Skeletal muscle tissue (tissue), 3 donors: ENCODE measurements at regions not wholly inside any gene's neighbourhood (a gene's known extent, or its start where the extent isn't known, plus 50 kb on each side); places are given as distances from the start of the nearest gene placed in this dataset.

ENCODE experiments used
- H3K27ac ChIP-seq: one replicate; pipeline ENCODE4 v1.7.0; 2013; ENCODE audit warnings: mild to moderate bottlenecking, low read depth, low read length, inconsistent platforms
- H3K27me3 ChIP-seq, 3 donors: one replicate each; pipeline ENCODE4 v1.7.0; 2013; ENCODE audit warnings: low read length in 3 of 3; ENCODE audit not compliant: control insufficient read depth in 3 of 3, insufficient read depth in 3 of 3
- H3K36me3 ChIP-seq, 3 donors: one replicate each; pipeline ENCODE4 v1.7.0; 2013; ENCODE audit warnings: low read length in 3 of 3; ENCODE audit not compliant: control insufficient read depth in 3 of 3, insufficient read depth in 3 of 3
- H3K4me1 ChIP-seq, 3 donors: one replicate each; pipeline ENCODE4 v1.7.0; 2013; ENCODE audit warnings: low read length in 3 of 3, mild to moderate bottlenecking in 3 of 3; ENCODE audit not compliant: control insufficient read depth in 3 of 3, insufficient read depth in 3 of 3
- H3K4me3 ChIP-seq, 3 donors: one replicate each; pipeline ENCODE4 v1.7.0; 2013; ENCODE audit warnings: low read length in 3 of 3
- H3K9ac ChIP-seq, 3 donors: one replicate each; pipeline ENCODE4 v1.7.0; 2013; ENCODE audit warnings: low read length in 3 of 3, mild to moderate bottlenecking in 3 of 3, moderate library complexity in 2 of 3, low read depth in 1 of 3
- H3K9me3 ChIP-seq, 3 donors: one replicate each; pipeline ENCODE4 v1.7.0; 2013; ENCODE audit warnings: low read length in 3 of 3; ENCODE audit not compliant: control insufficient read depth in 3 of 3
- donor health status: Osteomylitis.

- Histone ChIP-seq H3K4me3 (no peak overlapping the region), H3K27me3 (no peaks in the 10 kb centered on the region), H3K9me3 (no peaks in the 10 kb centered on the region), H3K9ac (no peak overlapping the region), H3K27ac (no peak overlapping the region), H3K4me1 (peaks cover 0 to 6% (median 5%) of the 10 kb centered on the region in 3 donors), H3K36me3 (no peaks in the 10 kb centered on the region)
Observed at GRCh38 chr10:61140765-61141392, 196.9 kb upstream of the RHOBTB1 start.

DNA sequence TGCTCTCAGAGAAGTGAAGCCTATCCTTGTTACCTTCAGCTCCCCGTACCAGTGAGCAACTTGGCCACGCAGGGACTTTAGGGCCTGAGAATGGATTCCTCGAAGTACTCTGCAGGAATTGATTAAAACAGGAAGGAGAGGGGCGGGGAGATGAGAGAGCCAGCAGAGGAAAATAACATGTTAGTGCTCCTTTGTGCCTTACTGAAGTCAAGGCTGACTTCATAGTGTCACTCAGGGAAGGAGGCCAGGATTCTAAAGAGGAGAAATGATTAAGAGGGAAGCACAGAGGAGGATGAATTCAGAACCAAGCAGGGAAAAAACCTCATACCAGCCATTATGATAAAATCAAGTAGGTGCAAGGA, 195.6 kb upstream of the RHOBTB1 start:
- Histone ChIP-seq H3K27me3 (no peaks in the 10 kb centered on the region), H3K4me1 (peaks cover 0 to 6% (median 5%) of the 10 kb centered on the region in 3 donors), H3K9me3 (no peaks in the 10 kb centered on the region), H3K36me3 (no peaks in the 10 kb centered on the region), H3K4me3 (no peak overlapping the region), H3K9ac (no peak overlapping the region), H3K27ac (no peak overlapping the region)

- H3K27ac ChIP-seq = no peak overlapping the region
- H3K4me3 ChIP-seq = no peak overlapping the region
- H3K36me3 ChIP-seq = no peaks in the 10 kb centered on the region
- H3K27me3 ChIP-seq = no peaks in the 10 kb centered on the region
- H3K9me3 ChIP-seq = no peaks in the 10 kb centered on the region
- no peak overlapping the region for H3K9ac ChIP-seq
- peaks cover 0 to 6% (median 5%) of the 10 kb centered on the region in 3 donors for H3K4me1 ChIP-seq
Observed at GRCh38 chr10:61138708-61139591, 195.0 kb upstream of the RHOBTB1 start.

GRCh38 chr10:61136139-61136538, 192.2 kb upstream of the RHOBTB1 start:
- Histone ChIP-seq H3K27ac (no peak overlapping the region), H3K4me3 (no peak overlapping the region), H3K9me3 (no peaks in the 10 kb centered on the region), H3K4me1 (peaks cover 0 to 6% (median 5%) of the 10 kb centered on the region in 3 donors), H3K9ac (no peak overlapping the region), H3K27me3 (no peaks in the 10 kb centered on the region), H3K36me3 (no peaks in the 10 kb centered on the region)

DNA sequence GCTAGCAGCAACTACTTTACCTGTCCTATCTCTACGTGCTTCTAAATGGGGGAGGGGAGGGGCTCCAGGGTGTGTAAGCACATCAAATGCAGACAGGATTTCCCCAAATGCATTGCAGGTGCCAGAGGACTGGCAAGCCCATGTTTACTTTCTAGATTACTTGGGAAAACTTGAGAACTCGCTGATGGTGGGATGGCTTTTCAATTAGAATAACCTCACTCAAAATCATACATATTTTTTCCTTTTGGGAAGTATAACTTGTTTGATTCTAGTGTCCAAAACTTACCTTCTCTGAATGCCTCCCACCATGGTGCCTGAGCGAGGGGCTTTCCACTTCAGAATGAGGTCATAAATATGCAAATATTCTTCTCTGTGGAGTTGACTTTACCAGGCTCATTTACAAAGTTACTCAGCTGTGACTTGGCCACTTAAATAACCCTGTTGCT, 191.3 kb upstream of the RHOBTB1 start:
- Histone ChIP-seq H3K27me3 (no peaks in the 10 kb centered on the region), H3K9ac (no peak overlapping the region), H3K4me3 (no peak overlapping the region), H3K9me3 (no peaks in the 10 kb centered on the region), H3K27ac (no peak overlapping the region), H3K36me3 (no peaks in the 10 kb centered on the region), H3K4me1 (peaks cover 0 to 2% (median 0%) of the 10 kb centered on the region in 3 donors)

GRCh38 chr10:61130366-61130765, 186.4 kb upstream of the RHOBTB1 start:
- H3K4me3 ChIP-seq = no peak overlapping the region
- H3K27ac ChIP-seq = no peak overlapping the region
- H3K9me3 ChIP-seq = no peaks in the 10 kb centered on the region
- no peak overlapping the region for H3K9ac ChIP-seq
- peaks cover 0 to 5% (median 0%) of the 10 kb centered on the region in 3 donors for H3K4me1 ChIP-seq
- H3K36me3 ChIP-seq = no peaks in the 10 kb centered on the region
- H3K27me3 ChIP-seq = no peaks in the 10 kb centered on the region

DNA sequence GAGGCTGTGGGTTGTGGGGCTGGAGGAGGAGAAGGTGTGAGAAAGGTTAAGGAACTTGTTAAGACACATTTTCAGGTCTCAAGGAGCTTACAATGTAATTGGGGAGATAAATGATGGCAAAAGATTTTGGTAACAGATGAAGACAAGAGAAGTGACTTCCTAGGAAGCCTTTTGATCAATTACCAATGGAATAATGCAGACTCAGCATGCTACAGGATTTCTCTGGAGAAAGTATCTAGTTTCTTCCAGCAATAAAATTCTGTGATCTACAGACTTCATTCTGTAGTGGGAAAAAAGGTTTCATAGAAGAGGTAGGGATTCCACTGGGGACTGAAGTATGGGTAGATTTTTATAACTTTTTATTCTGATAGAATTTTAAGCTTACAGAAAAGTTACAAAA, 184.2 kb upstream of the RHOBTB1 start:
- no peak overlapping the region for H3K9ac ChIP-seq
- H3K27me3 ChIP-seq = no peaks in the 10 kb centered on the region
- no peak overlapping the region for H3K4me3 ChIP-seq
- H3K9me3 ChIP-seq = no peaks in the 10 kb centered on the region
- H3K27ac ChIP-seq = no peak overlapping the region
- H3K4me1 ChIP-seq = peaks cover 0 to 5% (median 0%) of the 10 kb centered on the region in 3 donors
- no peaks in the 10 kb centered on the region for H3K36me3 ChIP-seq

DNA sequence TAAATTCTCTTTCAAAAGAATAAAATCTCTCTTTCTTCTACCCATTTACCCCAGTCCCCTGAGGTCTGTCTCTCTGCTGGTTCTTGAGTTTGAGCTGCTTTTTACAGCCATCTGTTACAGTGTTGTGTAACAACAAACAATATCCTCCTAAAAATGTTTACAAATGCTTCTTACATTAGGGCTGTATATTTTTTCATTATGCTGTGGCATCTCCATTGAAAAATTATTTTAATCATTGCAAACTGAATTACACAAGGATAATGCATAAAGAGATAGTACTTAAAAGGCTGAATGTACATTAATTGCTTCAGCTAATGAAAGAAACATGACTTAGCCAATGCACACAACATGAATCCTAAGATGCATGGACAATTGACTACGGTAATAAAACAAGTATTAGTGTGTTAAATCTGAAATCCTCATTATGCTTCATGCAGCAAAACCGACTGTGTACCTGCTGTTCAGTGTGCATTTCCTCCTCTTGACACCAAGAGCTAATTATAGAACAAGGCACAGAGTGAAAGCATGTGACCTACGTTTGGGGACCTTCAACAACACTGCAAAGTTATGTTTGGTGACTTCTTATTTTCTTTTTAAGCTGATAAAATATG, 181.7 kb upstream of the RHOBTB1 start:
- Histone ChIP-seq H3K27ac (no peak overlapping the region), H3K27me3 (no peaks in the 10 kb centered on the region), H3K4me3 (no peak overlapping the region), H3K9ac (no peak overlapping the region), H3K9me3 (no peaks in the 10 kb centered on the region), H3K36me3 (no peaks in the 10 kb centered on the region), H3K4me1 (peaks cover 0 to 5% (median 0%) of the 10 kb centered on the region in 3 donors)

DNA sequence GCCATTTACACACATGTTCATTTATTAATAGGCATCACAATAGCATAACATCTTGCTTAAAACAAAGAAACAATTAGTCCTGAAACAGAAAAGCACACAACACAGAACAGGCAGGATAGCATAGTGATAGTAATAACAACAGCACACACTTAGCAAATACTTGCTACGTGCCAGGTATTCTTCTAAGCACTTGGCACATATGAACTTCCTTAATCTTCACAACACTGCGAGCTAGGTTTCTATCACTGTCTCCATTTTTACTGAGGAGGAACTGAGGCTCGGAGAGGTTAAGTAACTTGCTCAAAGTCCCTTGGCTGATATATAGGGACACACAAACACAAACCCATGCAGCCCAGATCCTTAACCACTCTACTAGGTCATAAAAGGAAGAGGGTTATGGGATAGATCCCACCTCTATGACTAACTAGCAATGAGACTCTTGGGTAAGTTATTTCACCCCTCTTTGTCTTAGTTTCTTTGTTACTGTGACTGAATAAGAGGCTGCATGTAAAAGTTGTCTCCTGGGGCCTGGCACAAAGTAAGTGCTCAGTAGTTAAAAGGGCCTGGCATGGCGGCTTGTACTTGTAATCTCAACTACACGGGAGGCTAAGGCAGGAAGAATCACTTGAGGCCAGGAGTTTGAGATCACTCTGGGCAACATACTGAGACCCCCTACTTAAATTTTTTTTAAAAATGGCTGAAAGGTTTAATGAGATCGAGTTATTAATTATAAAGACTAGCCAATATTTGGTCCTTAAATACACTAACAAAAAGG, 181.0 kb upstream of the RHOBTB1 start:
- Histone ChIP-seq H3K4me1 (peaks cover 0 to 5% (median 0%) of the 10 kb centered on the region in 3 donors), H3K9me3 (no peaks in the 10 kb centered on the region), H3K27ac (no peak overlapping the region), H3K9ac (no peak overlapping the region), H3K36me3 (no peaks in the 10 kb centered on the region), H3K4me3 (no peak overlapping the region), H3K27me3 (no peaks in the 10 kb centered on the region)
